OCI-LY1 (cell line): ENCODE measurements at regions not wholly inside any gene's neighbourhood (a gene's known extent, or its start where the extent isn't known, plus 50 kb on each side); places are given as distances from the start of the nearest gene placed in this dataset.

ENCODE experiments used
- H2AFZ ChIP-seq: fragments of 200-600 bp; sonication (generic), shearing (Covaris generic); 2 replicates; pipeline ENCODE4 v1.6.0; 2014; ENCODE audit warnings: antibody characterized with exemption, mild to moderate bottlenecking, low read length
- H3F3A ChIP-seq: fragments of 200-600 bp; sonication (generic), shearing (Covaris generic); 2 replicates; pipeline ENCODE4 v1.6.0; 2014; ENCODE audit warnings: mild to moderate bottlenecking, antibody characterized with exemption, low read length, moderate library complexity; ENCODE audit not compliant: insufficient read depth
- H3K27ac ChIP-seq: fragments of 200-600 bp; sonication (generic); 2 replicates; pipeline ENCODE4 v1.5.1; 2014; ENCODE audit warnings: low read length, mixed run types, mild to moderate bottlenecking, low read depth; ENCODE audit not compliant: poor library complexity, severe bottlenecking
- H3K27me3 ChIP-seq: fragments of 200-600 bp; sonication (generic); 2 replicates; pipeline ENCODE4 v1.6.0; 2014; ENCODE audit warnings: antibody characterized with exemption, mild to moderate bottlenecking, low read length, moderate library complexity; ENCODE audit not compliant: insufficient read depth
- H3K36me3 ChIP-seq: fragments of 200-600 bp; sonication (generic); 2 replicates; pipeline ENCODE4 v1.6.1; 2014; ENCODE audit warnings: mild to moderate bottlenecking, antibody characterized with exemption, low read length, moderate library complexity, mixed read lengths; ENCODE audit not compliant: insufficient read depth
- H3K4me1 ChIP-seq: fragments of 200-600 bp; sonication (generic); 2 replicates; pipeline ENCODE4 v1.5.1; 2014; ENCODE audit warnings: mild to moderate bottlenecking, low read length, moderate library complexity; ENCODE audit not compliant: insufficient read depth, severe bottlenecking
- H3K4me2 ChIP-seq: fragments of 200-600 bp; sonication (generic), shearing (Covaris generic); 2 replicates; pipeline ENCODE4 v1.6.1; 2014; ENCODE audit warnings: low read length
- H3K4me3 ChIP-seq: fragments of 200-600 bp; sonication (generic); 2 replicates; pipeline ENCODE4 v1.5.1; 2014; ENCODE audit warnings: low read length, low read depth, mild to moderate bottlenecking, mixed read lengths; ENCODE audit not compliant: poor library complexity, severe bottlenecking
- H3K79me2 ChIP-seq: fragments of 200-600 bp; shearing (Covaris generic); 2 replicates; pipeline ENCODE4 v1.6.1; 2016; ENCODE audit warnings: mixed run types, low read length, mixed read lengths; ENCODE audit not compliant: insufficient read depth
- H3K9ac ChIP-seq: fragments of 200-600 bp; sonication (generic), shearing (Covaris generic); 2 replicates; pipeline ENCODE4 v1.6.1; 2014; ENCODE audit warnings: mild to moderate bottlenecking, low read length, mixed read lengths
- H3K9me2 ChIP-seq: fragments of 200-600 bp; sonication (generic), shearing (Covaris generic); 2 replicates; pipeline ENCODE4 v1.6.1; 2014; ENCODE audit warnings: low read depth, mild to moderate bottlenecking, low read length, mixed read lengths
- H3K9me3 ChIP-seq: fragments of 200-600 bp; shearing (Covaris generic); 2 replicates; pipeline ENCODE4 v1.6.1; 2014; ENCODE audit warnings: low read length, mixed read lengths
- H4K20me1 ChIP-seq: fragments of 200-600 bp; sonication (generic), shearing (Covaris generic); 2 replicates; pipeline ENCODE4 v1.6.0; 2016; ENCODE audit warnings: mild to moderate bottlenecking, low read length; ENCODE audit not compliant: insufficient read depth
- EZH2 ChIP-seq: fragments of 200-600 bp; sonication (generic), shearing (Covaris generic); IDR thresholded peaks from 2 replicates; pipeline ENCODE4 v1.8.0; 2017; ENCODE audit warnings: borderline replicate concordance, mixed run types, mild to moderate bottlenecking, antibody characterized with exemption, low read length, moderate library complexity, mixed read lengths
- TF ChIP-seq, protein P1 (sequence below): fragments of 200-600 bp; sonication (generic), shearing (Covaris generic); IDR thresholded peaks from 2 replicates; pipeline ENCODE4 v1.5.1; 2017; ENCODE audit warnings: mild to moderate bottlenecking, antibody characterized with exemption, low read length, moderate library complexity, mixed read lengths

DNA sequence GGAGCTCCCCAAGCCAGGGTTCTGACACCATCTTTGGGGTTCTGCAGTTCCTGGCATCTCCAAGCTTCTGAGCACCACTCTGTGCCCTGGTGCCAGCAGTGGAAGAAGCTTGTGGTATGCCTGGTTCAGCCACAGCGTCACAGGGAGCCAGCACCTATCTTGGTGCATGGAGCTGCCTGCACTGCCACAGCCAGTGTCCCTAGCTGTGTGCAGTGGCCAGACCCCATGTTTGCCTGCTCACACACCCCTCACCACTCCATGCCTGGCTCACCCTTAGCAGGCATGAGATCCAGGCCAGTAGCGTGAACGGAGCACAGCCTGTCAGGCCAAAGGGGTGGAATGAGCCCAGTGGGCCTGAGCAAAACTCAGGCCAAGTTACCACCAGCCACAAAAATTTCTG lies 290.2 kb upstream of the LRATD1 start:
- Histone ChIP-seq H2AFZ (no peak overlapping the region), H3K36me3 (no peaks in the 10 kb centered on the region), H3K9me3 (no peaks in the 10 kb centered on the region), H3K4me1 (no peaks in the 10 kb centered on the region), H3K4me3 (no peak overlapping the region), H3K4me2 (no peak overlapping the region), H4K20me1 (no peaks in the 10 kb centered on the region), H3K27ac (no peak overlapping the region), H3K9me2 (no peaks in the 10 kb centered on the region), H3K79me2 (no peaks in the 10 kb centered on the region), H3F3A (no peaks in the 10 kb centered on the region), H3K27me3 (no peaks in the 10 kb centered on the region), H3K9ac (no peak overlapping the region)
- TF ChIP-seq EZH2, result no peak
- TF ChIP-seq, protein P1, sequence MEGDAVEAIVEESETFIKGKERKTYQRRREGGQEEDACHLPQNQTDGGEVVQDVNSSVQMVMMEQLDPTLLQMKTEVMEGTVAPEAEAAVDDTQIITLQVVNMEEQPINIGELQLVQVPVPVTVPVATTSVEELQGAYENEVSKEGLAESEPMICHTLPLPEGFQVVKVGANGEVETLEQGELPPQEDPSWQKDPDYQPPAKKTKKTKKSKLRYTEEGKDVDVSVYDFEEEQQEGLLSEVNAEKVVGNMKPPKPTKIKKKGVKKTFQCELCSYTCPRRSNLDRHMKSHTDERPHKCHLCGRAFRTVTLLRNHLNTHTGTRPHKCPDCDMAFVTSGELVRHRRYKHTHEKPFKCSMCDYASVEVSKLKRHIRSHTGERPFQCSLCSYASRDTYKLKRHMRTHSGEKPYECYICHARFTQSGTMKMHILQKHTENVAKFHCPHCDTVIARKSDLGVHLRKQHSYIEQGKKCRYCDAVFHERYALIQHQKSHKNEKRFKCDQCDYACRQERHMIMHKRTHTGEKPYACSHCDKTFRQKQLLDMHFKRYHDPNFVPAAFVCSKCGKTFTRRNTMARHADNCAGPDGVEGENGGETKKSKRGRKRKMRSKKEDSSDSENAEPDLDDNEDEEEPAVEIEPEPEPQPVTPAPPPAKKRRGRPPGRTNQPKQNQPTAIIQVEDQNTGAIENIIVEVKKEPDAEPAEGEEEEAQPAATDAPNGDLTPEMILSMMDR, result no peak

DNA sequence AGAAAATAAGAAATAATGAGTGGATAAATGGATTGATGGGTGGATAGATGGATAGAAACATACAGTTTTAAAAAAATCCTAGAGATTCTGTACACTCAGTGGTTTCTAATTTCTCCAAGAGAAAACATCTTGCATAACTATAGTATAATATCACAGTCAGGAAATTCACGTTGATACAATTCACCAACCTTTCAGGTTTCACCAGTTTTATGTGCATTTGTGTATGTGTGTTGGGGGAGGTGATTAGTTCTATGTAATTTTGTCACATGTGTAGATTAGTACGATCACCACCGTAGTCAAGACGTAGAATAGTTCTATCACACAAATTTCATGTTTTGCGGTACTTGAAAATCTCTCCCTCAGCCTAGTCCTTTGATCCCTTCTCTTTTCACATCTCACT lies 288.2 kb upstream of the LRATD1 start:
- no peak for TF ChIP-seq EZH2
- TF ChIP-seq, protein P1, result no peak
- H3K9ac ChIP-seq, result no peak overlapping the region
- H3K4me1 ChIP-seq, result no peaks in the 10 kb centered on the region
- H4K20me1 ChIP-seq, result no peaks in the 10 kb centered on the region
- no peak overlapping the region for H3K27ac ChIP-seq
- no peak overlapping the region for H2AFZ ChIP-seq
- H3K79me2 ChIP-seq, result no peaks in the 10 kb centered on the region
- no peaks in the 10 kb centered on the region for H3K9me2 ChIP-seq
- no peak overlapping the region for H3K4me3 ChIP-seq
- H3K9me3 ChIP-seq, result no peaks in the 10 kb centered on the region
- no peaks in the 10 kb centered on the region for H3K36me3 ChIP-seq
- H3K4me2 ChIP-seq, result no peak overlapping the region
- no peaks in the 10 kb centered on the region for H3K27me3 ChIP-seq
- no peaks in the 10 kb centered on the region for H3F3A ChIP-seq

DNA sequence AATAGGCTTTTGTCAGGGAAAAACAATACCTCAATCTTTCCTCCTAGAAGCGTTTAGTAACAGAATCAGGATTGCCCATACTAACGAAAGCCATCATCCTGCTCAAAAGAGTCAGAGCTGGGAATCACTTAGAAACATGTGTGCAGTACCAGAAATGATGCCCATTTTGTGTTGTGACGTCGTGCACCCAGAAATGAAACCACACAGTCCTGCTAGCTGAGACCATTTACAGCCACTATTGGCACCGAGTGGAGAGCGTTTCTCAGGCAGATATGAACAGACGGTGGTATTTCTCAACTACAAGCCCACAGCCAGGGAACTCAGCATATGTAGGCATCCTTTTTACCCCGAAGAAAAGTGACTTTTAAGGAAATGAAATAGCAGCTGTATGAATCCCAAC lies 284.3 kb upstream of the LRATD1 start:
- Histone ChIP-seq H3K4me2 (no peak overlapping the region), H3K79me2 (no peaks in the 10 kb centered on the region), H3K36me3 (no peaks in the 10 kb centered on the region), H3K27me3 (no peaks in the 10 kb centered on the region), H3K4me3 (no peak overlapping the region), H3F3A (no peaks in the 10 kb centered on the region), H4K20me1 (no peaks in the 10 kb centered on the region), H3K9me3 (no peaks in the 10 kb centered on the region), H3K27ac (no peak overlapping the region), H2AFZ (no peak overlapping the region), H3K4me1 (no peaks in the 10 kb centered on the region), H3K9ac (no peak overlapping the region), H3K9me2 (no peaks in the 10 kb centered on the region)
- TF ChIP-seq, protein P1, result no peak
- TF ChIP-seq EZH2, result no peak
